ENCODE measurements at regions not wholly inside any gene's neighbourhood (a gene's known extent, or its start where the extent isn't known, plus 50 kb on each side); places are given as distances from the start of the nearest gene placed in this dataset.

GRCh38 chr11:123356539-123356938 is 73.5 kb upstream of the GRAMD1B start:
- TF ChIP-seq CTCF (IDR thresholded peaks at IDR 0.05; ENCODE audit: low read length) (no peak), EZH2 (optimal IDR thresholded peaks at IDR 0.05; ENCODE audit: low read depth, low read length) (no peak)

Data from MM.1S (cell line).